ENCODE measurements at regions not wholly inside any gene's neighbourhood (a gene's known extent, or its start where the extent isn't known, plus 50 kb on each side); places are given as distances from the start of the nearest gene placed in this dataset.

GRCh38 chr20:22282696-22283095 is 301.7 kb downstream of the FOXA2 start:
- TF ChIP-seq EZH2phosphoT487 (conservative IDR thresholded peaks at IDR 0.05; ENCODE audit: low read length) (no peak), CTCF (IDR thresholded peaks at IDR 0.05; ENCODE audit: insufficient read depth, low read length, poor library complexity, severe bottlenecking) (no peak)
- H3K27me3 ChIP-seq (ENCODE audit: low read length) = no peaks in the 10 kb centered on the region
- no peaks in the 10 kb centered on the region for H3K9me3 ChIP-seq (ENCODE audit: insufficient read depth, low read length)
- H3K79me2 ChIP-seq (ENCODE audit: insufficient read depth, low read length) = no peaks in the 10 kb centered on the region
- no peaks in the 10 kb centered on the region for H3K36me3 ChIP-seq (ENCODE audit: low read length)
- no peaks in the 10 kb centered on the region for H3F3A ChIP-seq (ENCODE audit: insufficient read depth)
- no peak overlapping the region for H2AFZ ChIP-seq (ENCODE audit: low read depth, low read length, severe bottlenecking)
- no peak overlapping the region for H3K4me3 ChIP-seq (ENCODE audit: insufficient read depth, low read length, poor library complexity, severe bottlenecking)
- no peaks in the 10 kb centered on the region for H3K9me2 ChIP-seq (replicated peaks; ENCODE audit: insufficient read depth, low read length)
- no peak overlapping the region for H3K4me2 ChIP-seq (ENCODE audit: low read depth, low read length, poor library complexity, severe bottlenecking)
- no peak overlapping the region for H3K9ac ChIP-seq (ENCODE audit: low read length)
- H3K27ac ChIP-seq (ENCODE audit: low read depth, low read length) = no peak overlapping the region
- H4K20me1 ChIP-seq (ENCODE audit: low read depth, low read length) = no peaks in the 10 kb centered on the region

- Histone ChIP-seq H3K4me2 (ENCODE audit: low read depth, low read length, poor library complexity, severe bottlenecking) (no peak overlapping the region), H2AFZ (ENCODE audit: low read depth, low read length, severe bottlenecking) (no peak overlapping the region), H3K79me2 (ENCODE audit: insufficient read depth, low read length) (no peaks in the 10 kb centered on the region)
These were observed 310.0 kb downstream of the FOXA2 start for GRCh38 chr20:22274330-22274729.

GRCh38 chr20:22268675-22269074 is 315.7 kb downstream of the FOXA2 start:
- Histone ChIP-seq H3F3A (ENCODE audit: insufficient read depth) (no peaks in the 10 kb centered on the region), H3K4me3 (ENCODE audit: insufficient read depth, low read length, poor library complexity, severe bottlenecking) (no peak overlapping the region), H3K9me3 (ENCODE audit: insufficient read depth, low read length) (no peaks in the 10 kb centered on the region), H3K79me2 (ENCODE audit: insufficient read depth, low read length) (no peaks in the 10 kb centered on the region), H2AFZ (ENCODE audit: low read depth, low read length, severe bottlenecking) (no peak overlapping the region), H3K9ac (ENCODE audit: low read length) (no peak overlapping the region), H3K4me2 (ENCODE audit: low read depth, low read length, poor library complexity, severe bottlenecking) (no peak overlapping the region), H3K27me3 (ENCODE audit: low read length) (no peaks in the 10 kb centered on the region), H3K27ac (ENCODE audit: low read depth, low read length) (no peak overlapping the region), H4K20me1 (ENCODE audit: low read depth, low read length) (no peaks in the 10 kb centered on the region), H3K9me2 (replicated peaks; ENCODE audit: insufficient read depth, low read length) (no peaks in the 10 kb centered on the region), H3K36me3 (ENCODE audit: low read length) (no peaks in the 10 kb centered on the region)
- TF ChIP-seq EZH2phosphoT487 (conservative IDR thresholded peaks at IDR 0.05; ENCODE audit: low read length) (no peak), CTCF (IDR thresholded peaks at IDR 0.05; ENCODE audit: insufficient read depth, low read length, poor library complexity, severe bottlenecking) (no peak)

More at GRCh38 chr20:22274330-22274729, 310.0 kb downstream of the FOXA2 start:
- Histone ChIP-seq H3K4me3 (ENCODE audit: insufficient read depth, low read length, poor library complexity, severe bottlenecking) (no peak overlapping the region), H4K20me1 (ENCODE audit: low read depth, low read length) (no peaks in the 10 kb centered on the region), H3K9me2 (replicated peaks; ENCODE audit: insufficient read depth, low read length) (no peaks in the 10 kb centered on the region), H3K27ac (ENCODE audit: low read depth, low read length) (no peak overlapping the region), H3K27me3 (ENCODE audit: low read length) (no peaks in the 10 kb centered on the region), H3K9me3 (ENCODE audit: insufficient read depth, low read length) (no peaks in the 10 kb centered on the region), H3K9ac (ENCODE audit: low read length) (no peak overlapping the region), H3F3A (ENCODE audit: insufficient read depth) (no peaks in the 10 kb centered on the region), H3K36me3 (ENCODE audit: low read length) (no peaks in the 10 kb centered on the region)
- TF ChIP-seq CTCF (IDR thresholded peaks at IDR 0.05; ENCODE audit: insufficient read depth, low read length, poor library complexity, severe bottlenecking) = no peak
- TF ChIP-seq EZH2phosphoT487 (conservative IDR thresholded peaks at IDR 0.05; ENCODE audit: low read length) = no peak
